ENCODE measurements at regions not wholly inside any gene's neighbourhood (a gene's known extent, or its start where the extent isn't known, plus 50 kb on each side); places are given as distances from the start of the nearest gene placed in this dataset.

- TF ChIP-seq CTCF (IDR thresholded peaks at IDR 0.05) (no peak), POLR2A (IDR thresholded peaks at IDR 0.05) (no peak)
Observed at GRCh38 chr21:28828021-28828420, 164.7 kb downstream of the LTN1 start.
